WTC11 (cell line): ENCODE measurements at regions not wholly inside any gene's neighbourhood (a gene's known extent, or its start where the extent isn't known, plus 50 kb on each side); places are given as distances from the start of the nearest gene placed in this dataset.

Experiments
- JUN ChIP-seq: sonication (generic); formaldehyde crosslinking; IDR thresholded peaks from 2 replicates; pipeline ENCODE4 v1.8.0; 2023; ENCODE audit warnings: mild to moderate bottlenecking, missing genetic modification reagents
- MAX ChIP-seq: sonication (generic); formaldehyde crosslinking; IDR thresholded peaks from 2 replicates; pipeline ENCODE4 v1.8.0; 2022; ENCODE audit warnings: mild to moderate bottlenecking, missing genetic modification reagents
- TF ChIP-seq, protein P1 (sequence below): fragments of 200-600 bp; IDR thresholded peaks from 2 replicates; pipeline ENCODE4 v1.8.0; 2022; ENCODE audit warnings: antibody characterized with exemption

DNA sequence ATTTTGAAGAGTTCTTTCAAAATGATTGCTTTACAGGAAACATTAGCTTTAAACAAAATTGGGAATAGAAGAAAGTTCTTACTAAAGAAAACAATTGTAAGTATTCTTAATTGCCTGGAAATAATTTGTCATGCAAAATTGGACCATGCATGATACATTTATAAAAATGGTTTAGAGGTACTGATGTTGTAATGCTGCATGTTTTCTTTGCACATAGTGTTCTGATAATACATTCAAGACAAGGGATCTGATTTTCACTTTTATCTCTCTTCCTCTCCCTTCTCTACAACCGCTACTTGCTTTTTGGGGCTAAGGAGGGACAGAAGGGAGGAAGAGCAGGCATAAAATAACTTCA, 211.6 kb upstream of the MPDZ start:
- TF ChIP-seq, protein P1, sequence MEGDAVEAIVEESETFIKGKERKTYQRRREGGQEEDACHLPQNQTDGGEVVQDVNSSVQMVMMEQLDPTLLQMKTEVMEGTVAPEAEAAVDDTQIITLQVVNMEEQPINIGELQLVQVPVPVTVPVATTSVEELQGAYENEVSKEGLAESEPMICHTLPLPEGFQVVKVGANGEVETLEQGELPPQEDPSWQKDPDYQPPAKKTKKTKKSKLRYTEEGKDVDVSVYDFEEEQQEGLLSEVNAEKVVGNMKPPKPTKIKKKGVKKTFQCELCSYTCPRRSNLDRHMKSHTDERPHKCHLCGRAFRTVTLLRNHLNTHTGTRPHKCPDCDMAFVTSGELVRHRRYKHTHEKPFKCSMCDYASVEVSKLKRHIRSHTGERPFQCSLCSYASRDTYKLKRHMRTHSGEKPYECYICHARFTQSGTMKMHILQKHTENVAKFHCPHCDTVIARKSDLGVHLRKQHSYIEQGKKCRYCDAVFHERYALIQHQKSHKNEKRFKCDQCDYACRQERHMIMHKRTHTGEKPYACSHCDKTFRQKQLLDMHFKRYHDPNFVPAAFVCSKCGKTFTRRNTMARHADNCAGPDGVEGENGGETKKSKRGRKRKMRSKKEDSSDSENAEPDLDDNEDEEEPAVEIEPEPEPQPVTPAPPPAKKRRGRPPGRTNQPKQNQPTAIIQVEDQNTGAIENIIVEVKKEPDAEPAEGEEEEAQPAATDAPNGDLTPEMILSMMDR: no peak
- TF ChIP-seq JUN (no peak), MAX (CRISPR knock-in tag) (no peak)
